Esophagus squamous epithelium (tissue), 5 donors: ENCODE measurements at regions not wholly inside any gene's neighbourhood (a gene's known extent, or its start where the extent isn't known, plus 50 kb on each side); places are given as distances from the start of the nearest gene placed in this dataset.

ENCODE experiments used
- DNase-seq: peaks from one replicate; lab custom pipeline; 2025; lab: John Stamatoyannopoulos, UW
- H3K27ac ChIP-seq, 4 donors: fragments of 200-600 bp; sonication (generic); one replicate each; pipeline ENCODE4 v1.5.1; 2016 to 2019; ENCODE audit warnings: mild to moderate bottlenecking in 1 of 4
- H3K27me3 ChIP-seq, 4 donors: fragments of 200-600 bp; sonication (generic); 1 replicate in 3 of 4; 2 replicates in 1 of 4; pipeline versions ENCODE4 v1.5.1 to v1.6.0; 2017 to 2021; ENCODE audit warnings: antibody characterized with exemption in 1 of 4
- H3K36me3 ChIP-seq, 3 donors: fragments of 200-600 bp; sonication (generic); one replicate each; pipeline ENCODE4 v1.5.1; 2016 to 2019
- H3K4me1 ChIP-seq, 3 donors: fragments of 200-600 bp; sonication (generic); one replicate each; pipeline ENCODE4 v1.5.1; 2017 to 2019
- H3K4me3 ChIP-seq, 4 donors: fragments of 200-600 bp; sonication (generic); 1 replicate in 3 of 4; 2 replicates in 1 of 4; pipeline ENCODE4 v1.5.1; 2016 to 2019; ENCODE audit warnings: mild to moderate bottlenecking in 2 of 4, moderate library complexity in 1 of 4
- H3K9me3 ChIP-seq, 3 donors: fragments of 200-600 bp; sonication (generic); one replicate each; pipeline ENCODE4 v1.5.1; 2016 to 2019
- CTCF ChIP-seq, 6 experiments: fragments of 450-650 bp in 4 of 6; fragments of 200-600 bp in 2 of 6; sonication (generic) in 2 of 6; IDR thresholded peaks; one replicate each; pipeline ENCODE4 v1.5.1; 2016 to 2019; ENCODE audit warnings: antibody characterized with exemption in 6 of 6, mild to moderate bottlenecking in 4 of 6, moderate library complexity in 4 of 6
- POLR2A ChIP-seq, 4 donors: fragments of 450-650 bp; IDR thresholded peaks; one replicate each; pipeline ENCODE4 v1.6.1; 2017; ENCODE audit warnings: antibody characterized with exemption in 4 of 4, mild to moderate bottlenecking in 4 of 4, moderate library complexity in 3 of 4
- WGBS, 2 donors: methylation state at CpG; one replicate each; pipeline ENCODE4 v1.1.5; 2018; 5-methylcytosine and 5-hydroxymethylcytosine counted together
- intact Hi-C: fragments of 100-400 bp; cut with DNase I; formaldehyde crosslinking; loops from one replicate; pipeline ENCODE4 v1.15.0; 2022
- donor health status: DM: yes; HTN: yes; CAD: no.

- H3K4me1 ChIP-seq, result peaks cover 0 to 18% (median 7%) of the 10 kb centered on the region in 3 donors
- H3K9me3 ChIP-seq, result no peaks in the 10 kb centered on the region
- intact Hi-C loops, result no loop called here
- no peaks in the 10 kb centered on the region for H3K27me3 ChIP-seq
- H3K4me3 ChIP-seq, result no peak overlapping the region
- no peak for TF ChIP-seq POLR2A (IDR thresholded peaks at IDR 0.05)
- no peak for TF ChIP-seq CTCF (IDR thresholded peaks at IDR 0.05)
- H3K27ac ChIP-seq, result peak overlapping the region in 3 of 4 donors; percentile 8 to 71 (median 64)
- no peaks in the 10 kb centered on the region for H3K36me3 ChIP-seq
- DNase-seq, result no peak
These were observed 220.1 kb downstream of the HACE1 start for GRCh38 chr6:104639668-104640067.

- intact Hi-C loops, result no loop called here
These were observed 220.9 kb downstream of the HACE1 start for GRCh38 chr6:104638841-104639290.

GRCh38 chr6:104633125-104633524 lies 226.6 kb downstream of the HACE1 start:
- TF ChIP-seq CTCF (IDR thresholded peaks at IDR 0.05) (no peak), POLR2A (IDR thresholded peaks at IDR 0.05) (no peak)
- no peak for DNase-seq
- peaks cover 0 to 3% (median 0%) of the 10 kb centered on the region in 3 donors for H3K4me1 ChIP-seq

More at GRCh38 chr6:104638841-104639290, 220.9 kb downstream of the HACE1 start:
- peaks cover 0 to 18% (median 7%) of the 10 kb centered on the region in 3 donors for H3K4me1 ChIP-seq
- no peaks in the 10 kb centered on the region for H3K27me3 ChIP-seq
- no peaks in the 10 kb centered on the region for H3K9me3 ChIP-seq
- H3K4me3 ChIP-seq, result no peak overlapping the region
- WGBS, 2 donors, result 51 to 62% methylated on average over 4 of the region's 4 CpGs
- H3K36me3 ChIP-seq, result no peaks in the 10 kb centered on the region
- no peak for TF ChIP-seq CTCF (IDR thresholded peaks at IDR 0.05)
- TF ChIP-seq POLR2A (IDR thresholded peaks at IDR 0.05), result no peak
- peak overlapping the region; percentile 8 to 71 (median 52) for H3K27ac ChIP-seq
- no peak for DNase-seq

GRCh38 chr6:104632588-104632987 lies 227.1 kb downstream of the HACE1 start:
- TF ChIP-seq CTCF (IDR thresholded peaks at IDR 0.05) (no peak), POLR2A (IDR thresholded peaks at IDR 0.05) (no peak)

More at GRCh38 chr6:104633125-104633524, 226.6 kb downstream of the HACE1 start:
- 77 to 78% methylated on average over 4 of the region's 4 CpGs for WGBS, 2 donors
- Histone ChIP-seq H3K9me3 (no peaks in the 10 kb centered on the region), H3K36me3 (no peaks in the 10 kb centered on the region), H3K27me3 (no peaks in the 10 kb centered on the region), H3K4me3 (no peak overlapping the region), H3K27ac (peak overlapping the region in 1 of 4 donors; percentile 5)
- intact Hi-C loops, result no loop called here

GRCh38 chr6:104630955-104631354 lies 228.8 kb downstream of the HACE1 start:
- no peak for DNase-seq
- no peaks in the 10 kb centered on the region for H3K27me3 ChIP-seq
- intact Hi-C loops, result no loop called here
- H3K27ac ChIP-seq, result peak overlapping the region in 1 of 4 donors; percentile 30
- H3K36me3 ChIP-seq, result no peaks in the 10 kb centered on the region
- no peaks in the 10 kb centered on the region for H3K9me3 ChIP-seq
- H3K4me1 ChIP-seq, result peaks cover 0 to under 1% (median 0%) of the 10 kb centered on the region in 3 donors
- TF ChIP-seq CTCF (IDR thresholded peaks at IDR 0.05) (no peak), POLR2A (IDR thresholded peaks at IDR 0.05) (no peak)
- H3K4me3 ChIP-seq, result no peak overlapping the region

More at GRCh38 chr6:104632588-104632987, 227.1 kb downstream of the HACE1 start:
- DNase-seq, result no peak
- H3K27me3 ChIP-seq, result no peaks in the 10 kb centered on the region
- H3K27ac ChIP-seq, result peak overlapping the region in 2 of 4 donors; percentile 5 to 39
- 61 to 93% methylated on average over 2 of the region's 2 CpGs for WGBS, 2 donors
- H3K4me3 ChIP-seq, result no peak overlapping the region
- no peaks in the 10 kb centered on the region for H3K4me1 ChIP-seq
- H3K9me3 ChIP-seq, result no peaks in the 10 kb centered on the region
- intact Hi-C loops, result no loop called here
- H3K36me3 ChIP-seq, result no peaks in the 10 kb centered on the region
